ENCODE measurements at regions not wholly inside any gene's neighbourhood (a gene's known extent, or its start where the extent isn't known, plus 50 kb on each side); places are given as distances from the start of the nearest gene placed in this dataset.

- Histone ChIP-seq H3K4me2 (ENCODE audit: insufficient read depth in 1 of 2, low read depth in 2 of 2, low read length in 2 of 2) (no peak overlapping the region), H3K36me3 (ENCODE audit: control insufficient read depth in 2 of 4, insufficient read depth in 4 of 4, low read length in 3 of 4) (no peaks in the 10 kb centered on the region), H3K4me1 (replicated peaks in 1 of 4; ENCODE audit: control insufficient read depth in 3 of 4, insufficient read depth in 4 of 4, low read length in 3 of 4) (peaks cover 0 to 6% (median 3%) of the 10 kb centered on the region in 4 experiments; a peak in 4 of 7 replicates), H3K23ac (ENCODE audit: insufficient read length) (no peak overlapping the region), H3K9ac (replicated peaks in 1 of 4; ENCODE audit: extremely low read depth in 1 of 4, low read depth in 3 of 4, low read length in 3 of 4) (no peak overlapping the region), H3K14ac (ENCODE audit: insufficient read length) (no peak overlapping the region), H3K18ac (ENCODE audit: extremely low read depth, low read length) (no peak overlapping the region), H4K91ac (replicated peaks; ENCODE audit: insufficient read length, low read length) (no peak overlapping the region), H2AFZ (ENCODE audit: low read length) (no peak overlapping the region), H2AK5ac (ENCODE audit: low read depth, low read length) (no peak overlapping the region), H3K56ac (replicated peaks; ENCODE audit: insufficient read length, low read depth, low read length) (no peak overlapping the region), H3K23me2 (ENCODE audit: low read depth, low read length) (no peaks in the 10 kb centered on the region), H3K79me2 (ENCODE audit: control insufficient read depth in 1 of 2, insufficient read depth in 2 of 2, low read length in 2 of 2) (no peaks in the 10 kb centered on the region), H2BK5ac (ENCODE audit: low read depth, low read length) (no peak overlapping the region), H3K27me3 (replicated peaks in 1 of 4; ENCODE audit: control insufficient read depth in 3 of 4, extremely low read depth in 1 of 4, insufficient read depth in 3 of 4, low read length in 3 of 4) (peaks cover 0 to 2% (median 0%) of the 10 kb centered on the region in 4 experiments; a peak in 1 of 7 replicates), H2BK15ac (ENCODE audit: low read length) (no peak overlapping the region), H3K27ac (ENCODE audit: low read depth, low read length) (no peak overlapping the region), H2BK12ac (ENCODE audit: low read depth, low read length) (no peak overlapping the region), H3K79me1 (ENCODE audit: low read depth, low read length) (no peaks in the 10 kb centered on the region), H2BK120ac (replicated peaks; ENCODE audit: low read depth, low read length) (no peak overlapping the region), H3K4me3 (ENCODE audit: extremely low read depth in 1 of 4, insufficient read depth in 2 of 4, low read depth in 3 of 4, low read length in 4 of 4) (no peak overlapping the region), H4K8ac (ENCODE audit: extremely low read depth, insufficient read depth, low read length) (no peak overlapping the region), H4K5ac (ENCODE audit: insufficient read length, low read depth, low read length) (no peak overlapping the region), H2BK20ac (ENCODE audit: low read length) (no peak overlapping the region), H3K4ac (replicated peaks; ENCODE audit: insufficient read length, low read depth, low read length) (no peak overlapping the region), H3K9me3 (ENCODE audit: insufficient read depth in 2 of 2, low read depth in 1 of 2, low read length in 1 of 2) (no peaks in the 10 kb centered on the region), H4K20me1 (replicated peaks in 1 of 2; ENCODE audit: control insufficient read depth in 1 of 2, insufficient read depth in 2 of 2, low read length in 2 of 2) (no peaks in the 10 kb centered on the region)
- TF ChIP-seq YY1 (IDR thresholded peaks at IDR 0.05; ENCODE audit: low read depth, low read length), result no peak
- no peak for TF ChIP-seq EZH2 (IDR thresholded peaks at IDR 0.05; ENCODE audit: low read depth, low read length, severe bottlenecking)
- no peak for TF ChIP-seq JUN (IDR thresholded peaks at IDR 0.05; ENCODE audit: low read depth, low read length)
- no peak for TF ChIP-seq SIRT6 (IDR thresholded peaks at IDR 0.05; ENCODE audit: low read length)
- POLR2A ChIA-PET (ENCODE audit: partially characterized antibody), result no interaction called here
- DNase-seq (ENCODE audit: low read depth in 1 of 2, low spot score in 2 of 2) (no peak), FAIRE-seq (no peak)
- WGBS, 2 experiments (ENCODE audit: extremely low coverage in 1 of 2, insufficient coverage in 1 of 2, insufficient read length in 1 of 2, insufficient replicate concordance in 2 of 2, low coverage in 1 of 2, low lambda C conversion rate in 2 of 2, missing lambda C conversion rate in 1 of 2), result 100% methylated on average over 1 of the region's 1 CpG; no CpG with 5 or more reads in 1 of the 2 experiments
- CTCF ChIA-PET (ENCODE audit: partially characterized antibody), result no interaction called here
Measured at GRCh38 chr10:35963685-35964084, 321.6 kb upstream of the FZD8 start.
